Neuronal stem cell (in vitro differentiated cells): ENCODE measurements at regions not wholly inside any gene's neighbourhood (a gene's known extent, or its start where the extent isn't known, plus 50 kb on each side); places are given as distances from the start of the nearest gene placed in this dataset.

ENCODE experiments used
- DNase-seq: peaks from one replicate; pipeline ENCODE4 v3.0.0-alpha.2; 2013; ENCODE audit warnings: low spot score
- H2AFZ ChIP-seq: one replicate; pipeline ENCODE4 v1.6.1; 2013; ENCODE audit warnings: mild to moderate bottlenecking, low read length, inconsistent platforms
- H2AK5ac ChIP-seq: 2 replicates; pipeline ENCODE4 v1.6.1; 2013; ENCODE audit warnings: low read depth, mild to moderate bottlenecking, inconsistent platforms, low read length, moderate library complexity, mixed read lengths
- H2BK120ac ChIP-seq: 2 replicates; pipeline ENCODE4 v1.6.1; 2013; ENCODE audit warnings: low read depth, mild to moderate bottlenecking, inconsistent platforms, low read length, moderate library complexity, mixed read lengths
- H2BK12ac ChIP-seq: one replicate; pipeline ENCODE4 v1.6.1; 2013; ENCODE audit warnings: low read length, inconsistent platforms
- H2BK15ac ChIP-seq: 2 replicates; pipeline ENCODE4 v1.6.1; 2013; ENCODE audit warnings: mild to moderate bottlenecking, low read length, inconsistent platforms, mixed read lengths
- H2BK5ac ChIP-seq: one replicate; pipeline ENCODE4 v1.6.1; 2013; ENCODE audit warnings: inconsistent platforms, mild to moderate bottlenecking, low read length, moderate library complexity
- H3K14ac ChIP-seq: one replicate; pipeline ENCODE4 v1.6.1; 2013; ENCODE audit warnings: low read length, inconsistent platforms
- H3K18ac ChIP-seq: 2 replicates; pipeline ENCODE4 v1.6.1; 2013; ENCODE audit warnings: low read length, inconsistent platforms
- H3K23ac ChIP-seq: 2 replicates; pipeline ENCODE4 v1.6.1; 2013; ENCODE audit warnings: low read depth, mild to moderate bottlenecking, mixed read lengths, low read length, inconsistent platforms; ENCODE audit not compliant: poor library complexity
- H3K27ac ChIP-seq: replicated peaks from 3 replicates; pipeline ENCODE4 v1.5.1; 2013; ENCODE audit warnings: low read length, inconsistent platforms
- H3K27me3 ChIP-seq, 3 experiments: 2 replicates each; pipeline ENCODE4 v1.6.1; 2013; ENCODE audit warnings: low read length in 3 of 3, mild to moderate bottlenecking in 2 of 3, inconsistent platforms in 1 of 3, low read depth in 1 of 3, mixed read lengths in 1 of 3, moderate library complexity in 1 of 3; ENCODE audit not compliant: control insufficient read depth in 3 of 3, insufficient read depth in 3 of 3
- H3K36me3 ChIP-seq, 2 donors: replicated peaks in 1 of 2; 2 replicates each; pipeline ENCODE4 v1.6.1; 2013; ENCODE audit warnings: low read length in 2 of 2; ENCODE audit not compliant: control insufficient read depth in 2 of 2, insufficient read depth in 2 of 2
- H3K4ac ChIP-seq: 2 replicates; pipeline ENCODE4 v1.6.1; 2013; ENCODE audit warnings: inconsistent platforms, mild to moderate bottlenecking, low read length, moderate library complexity
- H3K4me1 ChIP-seq, 2 donors: 1 replicate in 1 of 2; 2 replicates in 1 of 2; pipeline ENCODE4 v1.6.1; 2013; ENCODE audit warnings: low read length in 2 of 2, low read depth in 1 of 2; ENCODE audit not compliant: control insufficient read depth in 2 of 2, insufficient read depth in 1 of 2
- H3K4me2 ChIP-seq: one replicate; pipeline ENCODE4 v1.6.1; 2013; ENCODE audit warnings: mild to moderate bottlenecking, low read length, inconsistent platforms; ENCODE audit not compliant: insufficient read depth, poor library complexity, severe bottlenecking
- H3K4me3 ChIP-seq, 2 donors: 2 replicates each; pipeline ENCODE4 v1.5.1; 2013; ENCODE audit warnings: low read length in 2 of 2, mild to moderate bottlenecking in 2 of 2, inconsistent platforms in 1 of 2, moderate library complexity in 1 of 2
- H3K79me1 ChIP-seq: one replicate; pipeline ENCODE4 v1.6.1; 2013; ENCODE audit warnings: low read depth, mild to moderate bottlenecking, inconsistent platforms, low read length, moderate library complexity
- H3K9ac ChIP-seq: one replicate; pipeline ENCODE4 v1.6.1; 2013; ENCODE audit warnings: mild to moderate bottlenecking, low read depth, low read length, inconsistent platforms; ENCODE audit not compliant: poor library complexity
- H3K9me3 ChIP-seq, 2 donors: replicated peaks in 1 of 2; 2 replicates each; pipeline versions ENCODE3 to v1.6.1; 2013; ENCODE audit warnings: low read length in 2 of 2, mild to moderate bottlenecking in 2 of 2, inconsistent platforms in 1 of 2, low read depth in 1 of 2, mixed read lengths in 1 of 2, moderate library complexity in 1 of 2; ENCODE audit not compliant: control insufficient read depth in 2 of 2, insufficient read depth in 1 of 2
- H4K8ac ChIP-seq: one replicate; pipeline ENCODE4 v1.6.1; 2013; ENCODE audit warnings: low read depth, mild to moderate bottlenecking, inconsistent platforms, low read length, moderate library complexity
- H4K91ac ChIP-seq: one replicate; pipeline ENCODE4 v1.6.1; 2013; ENCODE audit warnings: low read length, low read depth, mild to moderate bottlenecking, inconsistent platforms; ENCODE audit not compliant: poor library complexity
- WGBS, 2 donors: extraction: QIAGEN DNeasy Blood & Tissue Kit; methylation state at CpG; one replicate each; pipeline ENCODE4 v1.1.7; 2013; ENCODE audit warnings: missing lambda C conversion rate in 2 of 2, mixed read lengths in 1 of 2; ENCODE audit not compliant: insufficient read length in 2 of 2, insufficient replicate concordance in 1 of 2; ENCODE audit errors: extremely low coverage in 2 of 2; 5-methylcytosine and 5-hydroxymethylcytosine counted together

GRCh38 chr14:104494483-104494882 is 85.1 kb upstream of the C14orf180 start:
- Histone ChIP-seq H3K36me3 (no peaks in the 10 kb centered on the region), H3K4me2 (no peak overlapping the region), H3K4me1 (no peaks in the 10 kb centered on the region), H4K91ac (no peak overlapping the region), H2BK15ac (no peak overlapping the region), H2BK120ac (no peak overlapping the region), H3K18ac (no peak overlapping the region), H3K4me3 (no peak overlapping the region), H2BK12ac (no peak overlapping the region), H2AFZ (no peak overlapping the region), H3K9ac (no peak overlapping the region), H3K27ac (no peak overlapping the region), H3K4ac (no peak overlapping the region), H3K27me3 (peaks cover 0 to 4% (median 0%) of the 10 kb centered on the region in 3 experiments), H3K79me1 (no peaks in the 10 kb centered on the region), H3K14ac (no peak overlapping the region), H2BK5ac (no peak overlapping the region), H4K8ac (no peak overlapping the region), H3K9me3 (peaks cover 3 to 6% of the 10 kb centered on the region in 2 donors), H3K23ac (no peak overlapping the region), H2AK5ac (no peak overlapping the region)
- no CpG with 5 or more reads among the region's 3 CpGs for WGBS, 2 donors
- no peak for DNase-seq

DNA sequence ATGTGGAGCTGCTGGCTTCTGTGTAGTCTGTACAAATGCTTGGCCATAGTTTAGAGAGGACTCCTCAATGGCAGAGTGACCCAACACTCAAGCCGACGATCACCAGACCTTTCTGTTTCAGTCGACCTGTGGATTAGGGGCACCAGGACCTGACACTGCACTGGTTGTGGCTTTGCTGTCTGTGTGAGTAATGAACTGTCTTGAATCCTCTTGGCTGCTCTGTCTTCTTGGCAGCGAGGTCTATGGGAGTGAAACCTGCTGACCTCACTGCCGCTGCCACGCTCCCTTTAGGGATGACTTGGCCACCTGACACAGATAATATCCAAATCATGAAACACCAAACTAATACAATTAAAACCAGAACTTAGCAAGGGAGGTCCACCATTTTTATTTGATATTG is 83.5 kb upstream of the C14orf180 start:
- Histone ChIP-seq H2BK120ac (no peak overlapping the region), H2BK15ac (no peak overlapping the region), H3K79me1 (no peaks in the 10 kb centered on the region), H3K14ac (no peak overlapping the region), H2BK12ac (no peak overlapping the region), H3K4me1 (no peaks in the 10 kb centered on the region), H3K4ac (no peak overlapping the region), H3K9ac (no peak overlapping the region), H3K36me3 (no peaks in the 10 kb centered on the region), H2AFZ (no peak overlapping the region), H3K27me3 (peaks cover 0 to 4% (median 0%) of the 10 kb centered on the region in 3 experiments), H4K8ac (no peak overlapping the region), H3K27ac (no peak overlapping the region), H4K91ac (no peak overlapping the region), H3K4me2 (no peak overlapping the region), H3K18ac (no peak overlapping the region), H2AK5ac (no peak overlapping the region), H3K4me3 (no peak overlapping the region), H2BK5ac (no peak overlapping the region), H3K23ac (no peak overlapping the region), H3K9me3 (peaks cover 3 to 6% of the 10 kb centered on the region in 2 donors)
- DNase-seq, result no peak
- no CpG with 5 or more reads among the region's 6 CpGs for WGBS, 2 donors

DNA sequence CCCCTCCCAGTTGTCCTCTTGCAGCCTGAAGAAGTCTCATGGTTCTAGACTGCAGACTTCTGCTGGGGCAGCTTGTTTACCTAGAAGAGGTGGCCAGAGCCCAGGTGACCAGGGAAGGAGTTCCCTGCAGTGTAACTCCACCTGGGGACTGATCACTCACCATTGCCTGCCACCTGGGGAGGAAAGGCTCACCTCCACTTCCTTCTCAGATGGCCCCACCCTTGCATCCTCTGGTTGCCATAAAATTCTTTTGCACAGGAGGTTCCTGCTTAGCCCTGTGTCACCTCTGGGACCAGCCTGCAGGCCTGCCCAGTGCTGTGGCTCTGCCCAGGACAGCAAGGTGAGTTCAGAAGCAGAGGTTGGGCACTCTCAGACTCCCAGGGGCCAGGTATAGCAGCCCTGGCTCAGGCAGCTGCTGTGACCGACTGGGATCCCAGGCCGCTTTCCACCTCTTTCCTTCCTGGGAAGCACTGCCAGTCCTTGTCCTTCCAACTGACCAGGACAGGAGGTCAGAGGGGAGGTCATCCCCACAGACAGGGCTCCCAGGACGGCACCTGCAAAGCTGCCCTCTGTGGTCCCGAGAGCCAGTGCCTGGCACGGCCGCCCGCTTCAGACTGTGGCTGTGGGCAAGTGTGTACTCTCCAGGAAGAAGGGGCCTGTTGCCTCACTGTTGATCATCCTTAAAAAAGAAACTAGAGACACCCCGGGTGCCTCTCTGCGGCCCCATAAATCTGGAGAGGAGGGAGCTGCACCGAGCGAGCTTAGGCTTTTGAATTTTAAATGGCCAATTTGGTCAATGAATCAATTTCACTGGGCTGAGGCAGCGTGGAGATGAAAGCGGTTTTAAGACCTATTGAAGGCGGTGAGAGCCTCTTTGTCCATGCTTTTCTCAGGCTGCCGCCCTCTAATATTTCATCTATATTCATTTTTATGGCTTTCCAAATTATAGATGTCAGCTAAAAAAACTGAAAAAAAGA is 79.5 kb upstream of the C14orf180 start:
- no peak overlapping the region for H3K4me2 ChIP-seq
- H3K79me1 ChIP-seq, result no peaks in the 10 kb centered on the region
- no peak overlapping the region for H2AFZ ChIP-seq
- no CpG with 5 or more reads among the region's 15 CpGs for WGBS, 2 donors
- no peak overlapping the region for H4K8ac ChIP-seq
- no peak overlapping the region for H3K27ac ChIP-seq
- no peak overlapping the region for H2AK5ac ChIP-seq
- no peak for DNase-seq
- H2BK12ac ChIP-seq, result no peak overlapping the region
- no peaks in the 10 kb centered on the region for H3K4me1 ChIP-seq
- no peaks in the 10 kb centered on the region for H3K36me3 ChIP-seq
- H2BK120ac ChIP-seq, result no peak overlapping the region
- no peak overlapping the region for H3K14ac ChIP-seq
- H3K18ac ChIP-seq, result peak overlapping the region; percentile 86
- H3K9ac ChIP-seq, result no peak overlapping the region
- no peak overlapping the region for H4K91ac ChIP-seq
- peaks cover 3% of the 10 kb centered on the region in 2 donors for H3K9me3 ChIP-seq
- no peak overlapping the region for H3K4ac ChIP-seq
- no peak overlapping the region for H3K4me3 ChIP-seq
- peaks cover 0 to 11% (median 0%) of the 10 kb centered on the region in 3 experiments for H3K27me3 ChIP-seq
- no peak overlapping the region for H3K23ac ChIP-seq
- H2BK15ac ChIP-seq, result no peak overlapping the region
- no peak overlapping the region for H2BK5ac ChIP-seq

GRCh38 chr14:104502060-104502459 is 77.5 kb upstream of the C14orf180 start:
- no peak overlapping the region for H3K4me2 ChIP-seq
- H3K18ac ChIP-seq, result no peak overlapping the region
- H3K36me3 ChIP-seq, result no peaks in the 10 kb centered on the region
- H3K27ac ChIP-seq, result no peak overlapping the region
- peaks cover 0 to 7% (median 0%) of the 10 kb centered on the region in 3 experiments for H3K27me3 ChIP-seq
- H2AK5ac ChIP-seq, result no peak overlapping the region
- H4K91ac ChIP-seq, result no peak overlapping the region
- no peak overlapping the region for H3K23ac ChIP-seq
- H2BK5ac ChIP-seq, result no peak overlapping the region
- no peaks in the 10 kb centered on the region for H3K9me3 ChIP-seq
- H2BK12ac ChIP-seq, result no peak overlapping the region
- H2BK120ac ChIP-seq, result no peak overlapping the region
- no peak overlapping the region for H3K14ac ChIP-seq
- no peak overlapping the region for H3K9ac ChIP-seq
- no peaks in the 10 kb centered on the region for H3K4me1 ChIP-seq
- H4K8ac ChIP-seq, result no peak overlapping the region
- no peak overlapping the region for H2AFZ ChIP-seq
- H2BK15ac ChIP-seq, result no peak overlapping the region
- H3K79me1 ChIP-seq, result no peaks in the 10 kb centered on the region
- no peak overlapping the region for H3K4ac ChIP-seq
- no peak overlapping the region for H3K4me3 ChIP-seq
- no CpG with 5 or more reads among the region's 1 CpG for WGBS, 2 donors
- no peak for DNase-seq
